CD4-positive, alpha-beta T cell treated with Interleukin-2 at 100 ng/mL for 4 hours (primary cell): ENCODE measurements at regions not wholly inside any gene's neighbourhood (a gene's known extent, or its start where the extent isn't known, plus 50 kb on each side); places are given as distances from the start of the nearest gene placed in this dataset.
"Not testable (repeated sequence)": the region's sequence is repeated elsewhere in the genome, so short reads cannot be mapped to it uniquely, and the experiment has no call there.

ENCODE experiments used
- DNase-seq: peaks from one replicate; pipeline ENCODE4 v3.0.0-alpha.2; 2020; ENCODE audit warnings: low spot score

DNA sequence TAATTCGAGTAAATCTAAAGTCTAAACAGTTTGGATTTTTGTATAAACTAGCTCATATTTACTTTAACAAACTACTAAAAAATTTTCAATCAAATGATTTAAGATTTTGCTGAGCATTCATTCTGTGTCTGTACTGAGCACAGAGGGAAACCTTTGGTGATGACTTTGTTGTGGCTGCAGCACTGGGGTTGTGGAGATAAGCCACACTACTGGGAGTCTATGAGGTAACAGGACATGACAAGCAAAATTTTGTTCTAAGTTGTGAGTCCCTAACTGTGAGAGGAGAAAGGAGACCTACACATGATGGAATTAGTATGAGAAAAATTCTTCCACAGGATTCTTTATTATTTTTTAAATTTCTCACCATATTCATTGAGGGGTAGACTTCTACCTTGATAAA is 933.7 kb upstream of the LRATD1 start:
- DNase-seq = no peak

DNA sequence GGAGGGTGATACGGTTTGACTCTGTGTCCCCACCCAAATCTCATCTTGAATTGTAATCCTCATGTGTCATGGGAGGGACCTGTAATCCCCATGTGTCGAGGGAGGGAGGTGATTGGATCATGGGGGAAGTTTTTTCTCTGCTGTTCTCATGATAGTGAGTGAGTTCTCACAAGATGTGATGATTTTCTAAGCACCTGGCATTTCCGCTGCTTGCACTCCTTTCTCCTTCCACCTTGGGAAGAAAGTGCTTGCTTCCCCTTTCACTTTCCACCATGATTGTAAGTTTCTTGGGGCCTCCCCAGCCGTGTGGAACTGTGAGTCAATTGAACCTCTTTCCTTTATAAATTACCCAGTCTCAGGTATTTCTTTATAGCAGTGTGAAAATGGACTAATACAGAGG is 932.6 kb upstream of the LRATD1 start:
- not testable (repeated sequence) for DNase-seq

- DNase-seq = no peak
These were observed 921.4 kb upstream of the LRATD1 start for GRCh38 chr2:13711154-13711553.

- DNase-seq = no peak
These were observed 918.1 kb upstream of the LRATD1 start for GRCh38 chr2:13714466-13714865.

GRCh38 chr2:13725945-13726344 is 906.6 kb upstream of the LRATD1 start:
- no peak for DNase-seq

- no peak for DNase-seq
These were observed 887.2 kb upstream of the LRATD1 start for GRCh38 chr2:13745330-13745729.

DNA sequence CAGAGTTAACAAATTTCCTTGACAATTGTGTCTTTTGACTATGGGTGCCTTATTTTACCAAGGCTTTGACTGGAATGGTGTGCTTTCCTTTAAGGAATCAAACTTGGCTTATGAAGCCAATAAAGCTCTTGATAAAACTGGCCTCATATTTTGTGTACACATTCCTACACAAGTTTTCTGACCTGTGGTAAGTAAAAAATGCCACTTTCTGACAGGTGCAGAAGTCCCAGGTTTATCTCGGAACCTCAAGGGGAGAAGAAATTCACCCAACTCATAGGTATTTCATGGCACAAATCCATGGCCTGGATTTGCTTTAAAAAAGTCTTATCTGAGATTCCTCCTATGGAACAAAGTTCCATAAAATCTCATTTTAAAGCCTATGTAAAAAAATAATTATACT is 880.6 kb upstream of the LRATD1 start:
- DNase-seq = no peak

- DNase-seq = no peak
These were observed 874.1 kb upstream of the LRATD1 start for GRCh38 chr2:13758412-13758811.

DNA sequence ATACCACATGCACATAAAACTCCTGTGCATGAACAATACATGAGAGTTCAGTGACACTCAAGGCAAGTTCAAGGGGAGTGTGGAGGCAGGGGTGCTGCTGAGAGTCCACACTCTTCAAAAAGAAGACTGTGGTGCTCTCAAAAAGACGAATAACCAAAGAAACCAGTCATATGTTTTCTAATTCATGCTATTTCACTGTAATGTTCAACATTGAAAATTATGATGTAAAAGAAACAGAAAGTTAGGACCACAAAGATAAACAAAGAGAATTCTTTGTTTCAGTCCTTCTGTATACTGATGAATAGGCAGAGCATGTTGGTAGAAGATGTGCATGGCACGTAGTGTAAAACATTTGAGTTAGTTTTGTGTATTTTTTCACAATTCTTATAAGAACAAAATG is 864.2 kb upstream of the LRATD1 start:
- DNase-seq = no peak

GRCh38 chr2:13770279-13770678 is 862.2 kb upstream of the LRATD1 start:
- DNase-seq = no peak

DNA sequence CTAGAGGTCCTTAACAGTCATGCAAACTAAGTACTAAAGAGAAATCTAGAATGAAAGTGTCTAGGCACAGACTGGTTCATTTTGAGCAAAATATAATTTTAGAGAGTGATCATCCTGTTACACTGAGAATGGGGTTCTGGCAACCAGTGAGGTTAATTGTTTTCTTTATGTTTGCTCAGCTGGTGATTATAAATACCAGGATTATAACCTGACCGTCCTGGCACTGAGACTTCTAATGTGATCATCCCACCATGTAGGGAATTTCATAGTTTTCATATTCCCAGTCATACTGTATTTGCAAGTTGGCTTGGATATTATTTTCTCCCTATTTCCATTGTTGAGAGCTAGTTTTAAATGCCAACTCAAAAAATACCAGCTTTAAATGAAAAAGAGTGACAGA is 852.5 kb upstream of the LRATD1 start:
- no peak for DNase-seq

- no peak for DNase-seq
These were observed 841.4 kb upstream of the LRATD1 start for GRCh38 chr2:13791019-13791547.

DNA sequence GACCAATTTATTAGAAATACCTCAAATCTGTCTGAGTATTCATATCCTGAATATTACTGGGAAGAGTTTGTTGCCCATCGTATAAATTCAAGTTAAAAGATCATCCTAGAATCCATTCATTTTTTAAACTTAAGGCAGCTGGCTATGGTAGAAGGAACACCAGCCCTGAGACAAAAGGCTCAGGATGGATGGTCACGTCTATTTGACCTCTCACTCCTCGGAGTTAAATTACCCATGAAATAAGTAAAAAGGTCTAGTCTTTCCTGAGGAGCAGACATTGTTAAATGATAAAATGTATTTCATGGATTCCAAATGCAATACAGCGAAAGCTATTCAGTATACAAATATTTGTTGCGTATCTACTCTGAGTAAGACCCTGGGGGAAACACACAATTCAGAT is 826.0 kb upstream of the LRATD1 start:
- no peak for DNase-seq

- DNase-seq = no peak
These were observed 819.3 kb upstream of the LRATD1 start for GRCh38 chr2:13813236-13813635.

DNA sequence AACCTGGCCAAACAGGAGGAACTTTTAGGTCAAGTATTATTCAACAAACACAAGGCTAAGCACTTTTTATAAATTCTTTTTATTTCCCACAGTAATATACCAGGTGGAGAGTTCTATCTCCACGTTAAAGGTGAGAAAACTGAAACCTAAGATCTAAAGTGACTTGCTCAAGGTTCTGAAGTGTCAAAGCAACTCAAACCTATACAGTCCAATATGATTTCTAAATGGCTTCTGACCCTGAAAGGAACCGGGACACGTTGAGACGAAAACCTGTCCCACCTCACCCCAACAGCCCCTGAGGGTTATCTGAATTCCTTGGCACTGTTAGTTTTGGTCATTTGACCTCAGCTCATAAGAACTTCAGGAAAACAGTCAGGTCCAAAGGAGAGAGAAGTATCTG is 814.5 kb upstream of the LRATD1 start:
- no peak for DNase-seq

DNA sequence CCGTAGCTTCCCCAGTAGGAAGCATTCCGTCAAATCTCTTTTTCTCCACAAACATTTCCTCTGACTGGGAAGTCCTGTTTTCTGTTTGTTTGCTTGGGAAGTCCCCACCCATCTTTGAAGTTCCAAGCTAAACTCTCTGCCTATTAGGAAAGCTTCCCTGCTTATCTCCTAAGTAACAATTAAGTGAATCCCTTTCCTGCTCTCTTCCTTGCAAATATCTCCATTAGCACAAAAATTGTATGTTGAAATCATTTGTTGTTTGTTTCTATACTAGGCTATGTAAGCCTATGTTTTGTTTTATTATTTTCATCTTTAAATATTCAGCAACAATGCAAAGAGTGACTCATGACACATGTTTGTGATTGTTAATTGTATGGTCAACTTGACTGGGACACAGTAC is 812.6 kb upstream of the LRATD1 start:
- no peak for DNase-seq

GRCh38 chr2:13821255-13821880 is 811.1 kb upstream of the LRATD1 start:
- no peak for DNase-seq

DNA sequence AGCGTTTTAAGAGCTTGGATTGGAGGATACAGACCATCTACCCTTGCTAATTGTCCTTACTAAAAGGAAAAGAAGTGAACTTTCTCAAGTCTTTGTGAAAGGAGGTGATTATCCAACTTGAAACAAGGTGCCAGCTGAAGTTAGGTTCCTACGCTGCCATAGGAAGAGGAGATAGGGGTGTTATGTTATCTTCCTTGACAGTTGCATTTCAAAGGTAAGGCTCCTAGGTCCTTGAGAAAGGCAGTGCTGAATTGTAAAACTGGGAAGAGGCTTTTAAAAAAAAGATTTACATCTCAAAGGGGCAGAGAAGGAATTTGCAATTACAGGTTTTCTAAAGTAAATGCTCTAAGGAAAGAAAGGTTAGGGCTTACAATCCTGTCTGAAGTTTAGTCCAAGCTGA is 810.2 kb upstream of the LRATD1 start:
- DNase-seq = no peak

- no peak for DNase-seq
These were observed 806.1 kb upstream of the LRATD1 start for GRCh38 chr2:13826314-13826853.

GRCh38 chr2:13858626-13859025 is 773.9 kb upstream of the LRATD1 start:
- no peak for DNase-seq

DNA sequence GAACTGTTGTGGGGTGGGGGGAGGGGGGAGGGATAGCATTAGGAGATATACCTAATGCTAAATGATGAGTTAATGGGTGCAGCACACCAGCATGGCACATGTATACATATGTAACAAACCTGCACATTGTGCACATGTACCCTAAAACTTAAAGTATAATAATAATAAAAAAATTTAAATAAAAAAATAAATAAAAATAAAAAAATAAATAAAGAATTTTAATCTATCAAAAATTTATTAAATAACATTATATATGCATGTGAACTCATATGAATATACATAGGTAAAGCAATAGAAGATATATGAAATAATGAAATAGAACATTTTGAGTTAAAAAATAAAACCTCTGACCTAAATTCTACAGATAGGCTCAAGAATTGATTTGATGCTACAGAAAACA is 764.2 kb upstream of the LRATD1 start:
- DNase-seq = not testable (repeated sequence)

DNA sequence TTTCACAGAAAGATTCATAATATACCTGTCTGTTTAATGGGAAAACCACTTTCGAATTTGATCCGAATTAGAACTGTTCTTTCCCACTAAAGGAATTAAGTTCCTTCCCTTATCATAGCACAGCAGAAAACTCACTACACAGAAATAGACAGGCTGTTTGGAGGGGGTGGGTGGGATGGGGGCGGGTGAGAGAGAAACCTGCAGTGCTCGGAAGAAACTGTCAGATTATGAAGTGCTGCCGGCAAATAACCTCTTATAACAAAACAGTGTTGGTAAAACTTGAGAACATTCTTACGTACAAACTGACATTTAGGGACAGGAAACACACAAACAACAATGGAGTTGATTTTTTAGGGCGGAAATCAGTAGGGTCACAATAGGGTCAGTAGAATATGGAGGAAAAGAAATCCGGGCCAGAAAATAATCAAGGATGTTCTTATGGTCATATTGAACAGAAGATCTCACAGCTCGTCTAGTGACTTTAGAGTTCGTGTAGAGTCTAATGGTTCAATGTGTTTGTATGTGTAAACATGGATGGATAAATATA is 756.0 kb upstream of the LRATD1 start:
- no peak for DNase-seq

GRCh38 chr2:13877571-13877970 is 754.9 kb upstream of the LRATD1 start:
- DNase-seq = no peak
